ENCODE measurements at regions not wholly inside any gene's neighbourhood (a gene's known extent, or its start where the extent isn't known, plus 50 kb on each side); places are given as distances from the start of the nearest gene placed in this dataset.

GRCh38 chr5:51273021-51273420 lies 110.2 kb upstream of the ISL1 start:
- H3K9ac ChIP-seq (ENCODE audit: low read length): no peak overlapping the region
- no peaks in the 10 kb centered on the region for H3K9me2 ChIP-seq (replicated peaks; ENCODE audit: insufficient read depth, low read length)
- H2AFZ ChIP-seq (ENCODE audit: low read depth, low read length, severe bottlenecking): no peak overlapping the region
- H3K27ac ChIP-seq (ENCODE audit: low read depth, low read length): no peak overlapping the region
- H4K20me1 ChIP-seq (ENCODE audit: low read depth, low read length): no peaks in the 10 kb centered on the region
- no peak overlapping the region for H3K4me3 ChIP-seq (ENCODE audit: insufficient read depth, low read length, poor library complexity, severe bottlenecking)
- no peaks in the 10 kb centered on the region for H3K79me2 ChIP-seq (ENCODE audit: insufficient read depth, low read length)
- H3K4me2 ChIP-seq (ENCODE audit: low read depth, low read length, poor library complexity, severe bottlenecking): no peak overlapping the region
- H3K36me3 ChIP-seq (ENCODE audit: low read length): no peaks in the 10 kb centered on the region
- no peaks in the 10 kb centered on the region for H3K27me3 ChIP-seq (ENCODE audit: low read length)
- TF ChIP-seq EZH2phosphoT487 (conservative IDR thresholded peaks at IDR 0.05; ENCODE audit: low read length) (no peak), CTCF (IDR thresholded peaks at IDR 0.05; ENCODE audit: insufficient read depth, low read length, poor library complexity, severe bottlenecking) (no peak)
- no peaks in the 10 kb centered on the region for H3K9me3 ChIP-seq (ENCODE audit: insufficient read depth, low read length)
- no peaks in the 10 kb centered on the region for H3F3A ChIP-seq (ENCODE audit: insufficient read depth)

- H3K36me3 ChIP-seq (ENCODE audit: low read length): no peaks in the 10 kb centered on the region
- H3K9me3 ChIP-seq (ENCODE audit: insufficient read depth, low read length): no peaks in the 10 kb centered on the region
- H2AFZ ChIP-seq (ENCODE audit: low read depth, low read length, severe bottlenecking): no peak overlapping the region
- H3K27ac ChIP-seq (ENCODE audit: low read depth, low read length): no peak overlapping the region
- H3F3A ChIP-seq (ENCODE audit: insufficient read depth): no peaks in the 10 kb centered on the region
- no peak overlapping the region for H3K9ac ChIP-seq (ENCODE audit: low read length)
- no peak for TF ChIP-seq CTCF (IDR thresholded peaks at IDR 0.05; ENCODE audit: insufficient read depth, low read length, poor library complexity, severe bottlenecking)
- TF ChIP-seq EZH2phosphoT487 (conservative IDR thresholded peaks at IDR 0.05; ENCODE audit: low read length): no peak
- H3K27me3 ChIP-seq (ENCODE audit: low read length): no peaks in the 10 kb centered on the region
- H3K4me2 ChIP-seq (ENCODE audit: low read depth, low read length, poor library complexity, severe bottlenecking): no peak overlapping the region
- H3K79me2 ChIP-seq (ENCODE audit: insufficient read depth, low read length): no peaks in the 10 kb centered on the region
- no peak overlapping the region for H3K4me3 ChIP-seq (ENCODE audit: insufficient read depth, low read length, poor library complexity, severe bottlenecking)
- H4K20me1 ChIP-seq (ENCODE audit: low read depth, low read length): no peaks in the 10 kb centered on the region
- H3K9me2 ChIP-seq (replicated peaks; ENCODE audit: insufficient read depth, low read length): no peaks in the 10 kb centered on the region
Observed at GRCh38 chr5:51273871-51274270, 109.4 kb upstream of the ISL1 start.

- no peaks in the 10 kb centered on the region for H3K79me2 ChIP-seq (ENCODE audit: insufficient read depth, low read length)
- no peaks in the 10 kb centered on the region for H3K9me3 ChIP-seq (ENCODE audit: insufficient read depth, low read length)
- H3K4me2 ChIP-seq (ENCODE audit: low read depth, low read length, poor library complexity, severe bottlenecking): no peak overlapping the region
- H4K20me1 ChIP-seq (ENCODE audit: low read depth, low read length): no peaks in the 10 kb centered on the region
- H2AFZ ChIP-seq (ENCODE audit: low read depth, low read length, severe bottlenecking): no peak overlapping the region
- no peak for TF ChIP-seq CTCF (IDR thresholded peaks at IDR 0.05; ENCODE audit: insufficient read depth, low read length, poor library complexity, severe bottlenecking)
- no peaks in the 10 kb centered on the region for H3K27me3 ChIP-seq (ENCODE audit: low read length)
- H3K9ac ChIP-seq (ENCODE audit: low read length): no peak overlapping the region
- no peak overlapping the region for H3K27ac ChIP-seq (ENCODE audit: low read depth, low read length)
- no peaks in the 10 kb centered on the region for H3K9me2 ChIP-seq (replicated peaks; ENCODE audit: insufficient read depth, low read length)
- H3K36me3 ChIP-seq (ENCODE audit: low read length): no peaks in the 10 kb centered on the region
- H3K4me3 ChIP-seq (ENCODE audit: insufficient read depth, low read length, poor library complexity, severe bottlenecking): no peak overlapping the region
- H3F3A ChIP-seq (ENCODE audit: insufficient read depth): no peaks in the 10 kb centered on the region
Observed at GRCh38 chr5:51275428-51275827, 107.8 kb upstream of the ISL1 start.

- Histone ChIP-seq H3K36me3 (ENCODE audit: low read length) (no peaks in the 10 kb centered on the region), H2AFZ (ENCODE audit: low read depth, low read length, severe bottlenecking) (no peak overlapping the region), H4K20me1 (ENCODE audit: low read depth, low read length) (no peaks in the 10 kb centered on the region), H3K9me2 (replicated peaks; ENCODE audit: insufficient read depth, low read length) (no peaks in the 10 kb centered on the region), H3K27ac (ENCODE audit: low read depth, low read length) (no peak overlapping the region), H3K27me3 (ENCODE audit: low read length) (no peaks in the 10 kb centered on the region), H3F3A (ENCODE audit: insufficient read depth) (no peaks in the 10 kb centered on the region), H3K4me3 (ENCODE audit: insufficient read depth, low read length, poor library complexity, severe bottlenecking) (no peak overlapping the region), H3K9me3 (ENCODE audit: insufficient read depth, low read length) (no peaks in the 10 kb centered on the region), H3K79me2 (ENCODE audit: insufficient read depth, low read length) (no peaks in the 10 kb centered on the region), H3K9ac (ENCODE audit: low read length) (no peak overlapping the region), H3K4me2 (ENCODE audit: low read depth, low read length, poor library complexity, severe bottlenecking) (no peak overlapping the region)
- TF ChIP-seq EZH2phosphoT487 (conservative IDR thresholded peaks at IDR 0.05; ENCODE audit: low read length): no peak
- TF ChIP-seq CTCF (IDR thresholded peaks at IDR 0.05; ENCODE audit: insufficient read depth, low read length, poor library complexity, severe bottlenecking): no peak
Observed at GRCh38 chr5:51276250-51276649, 107.0 kb upstream of the ISL1 start.
